Peyer's patch (tissue), 4 donors: ENCODE measurements at regions not wholly inside any gene's neighbourhood (a gene's known extent, or its start where the extent isn't known, plus 50 kb on each side); places are given as distances from the start of the nearest gene placed in this dataset.
"Not testable (repeated sequence)": the region's sequence is repeated elsewhere in the genome, so short reads cannot be mapped to it uniquely, and the experiment has no call there.

Experiments used
- CTCF ChIP-seq, 6 experiments: fragments of 450-650 bp in 4 of 6; fragments of 200-600 bp in 2 of 6; sonication (generic) in 1 of 6; IDR thresholded peaks; one replicate each; pipeline ENCODE4 v1.5.1; 2017 to 2019; ENCODE audit warnings: antibody characterized with exemption in 6 of 6, mild to moderate bottlenecking in 3 of 6, moderate library complexity in 1 of 6
- POLR2A ChIP-seq, 2 donors: fragments of 450-650 bp; IDR thresholded peaks; one replicate each; pipeline ENCODE4 v1.5.1; 2017; ENCODE audit warnings: antibody characterized with exemption in 2 of 2, mild to moderate bottlenecking in 2 of 2, moderate library complexity in 2 of 2

- not testable (repeated sequence) for TF ChIP-seq POLR2A, CTCF (IDR thresholded peaks at IDR 0.05)
Measured at GRCh38 chr3:168929997-168930396, 733.5 kb downstream of the MECOM start.
